EL (cell line): ENCODE measurements at regions not wholly inside any gene's neighbourhood (a gene's known extent, or its start where the extent isn't known, plus 50 kb on each side); places are given as distances from the start of the nearest gene placed in this dataset.
"Not testable (repeated sequence)": the region's sequence is repeated elsewhere in the genome, so short reads cannot be mapped to it uniquely, and the experiment has no call there.

Source experiments
- DNase-seq: peaks from one replicate; pipeline ENCODE4 v3.0.0-alpha.2; 2016

GRCh38 chr12:91718326-91718725, 427.3 kb downstream of the BTG1 start:
- no peak for DNase-seq

- no peak for DNase-seq
Observed at GRCh38 chr12:91717804-91718203, 427.8 kb downstream of the BTG1 start.

GRCh38 chr12:91711925-91712324, 433.7 kb downstream of the BTG1 start:
- not testable (repeated sequence) for DNase-seq

DNA sequence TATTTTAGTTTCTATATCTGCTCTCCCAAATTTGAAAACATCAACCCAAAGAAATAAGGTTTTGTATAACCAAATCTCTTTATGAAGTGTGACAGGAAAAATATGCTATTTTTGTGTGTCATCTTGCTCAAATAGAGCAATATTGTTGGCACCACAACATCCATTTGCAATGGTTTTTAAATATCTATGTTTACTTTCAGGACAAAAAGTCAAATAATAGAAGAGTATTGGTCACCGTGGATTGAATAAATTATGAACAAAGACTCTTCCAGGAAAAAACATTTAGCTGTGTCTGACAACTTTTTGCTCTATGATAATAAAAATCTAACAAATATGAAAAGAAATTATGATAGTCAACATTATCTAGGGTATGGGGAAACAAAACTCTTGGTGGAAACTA, 439.2 kb downstream of the BTG1 start:
- no peak for DNase-seq

GRCh38 chr12:91704446-91704845, 441.2 kb downstream of the BTG1 start:
- DNase-seq = peak; percentile 19

- DNase-seq = no peak
Observed at GRCh38 chr12:91703491-91704283, 442.0 kb downstream of the BTG1 start.

DNA sequence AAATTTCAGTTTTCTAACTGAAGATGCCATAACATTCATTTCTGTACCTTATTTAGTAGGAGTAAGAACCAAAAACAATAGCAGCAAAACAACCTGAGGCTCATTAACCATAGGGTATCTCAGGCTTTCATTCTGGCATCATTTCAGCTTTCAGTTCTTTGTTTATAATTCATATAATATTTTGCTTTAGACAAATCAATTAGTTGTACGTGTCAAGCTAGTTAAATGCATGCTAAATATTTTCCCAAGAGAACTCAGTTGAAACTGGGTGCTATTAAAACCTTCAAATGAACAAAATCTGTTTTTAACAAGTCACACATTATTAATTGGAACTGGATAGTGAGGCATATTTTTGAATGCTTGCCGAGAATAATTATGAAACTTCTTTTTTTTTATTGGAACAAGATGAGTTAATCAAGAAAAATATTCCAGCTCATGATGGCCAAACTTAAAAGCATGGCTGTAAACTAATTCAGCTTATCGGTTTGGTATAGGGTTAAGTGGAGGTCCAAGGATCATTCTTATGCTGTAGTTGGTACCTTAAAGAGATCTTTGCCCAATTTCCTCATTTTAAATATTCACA, 442.7 kb downstream of the BTG1 start:
- DNase-seq = no peak

GRCh38 chr12:91695964-91696363, 449.7 kb downstream of the BTG1 start:
- DNase-seq = no peak

DNA sequence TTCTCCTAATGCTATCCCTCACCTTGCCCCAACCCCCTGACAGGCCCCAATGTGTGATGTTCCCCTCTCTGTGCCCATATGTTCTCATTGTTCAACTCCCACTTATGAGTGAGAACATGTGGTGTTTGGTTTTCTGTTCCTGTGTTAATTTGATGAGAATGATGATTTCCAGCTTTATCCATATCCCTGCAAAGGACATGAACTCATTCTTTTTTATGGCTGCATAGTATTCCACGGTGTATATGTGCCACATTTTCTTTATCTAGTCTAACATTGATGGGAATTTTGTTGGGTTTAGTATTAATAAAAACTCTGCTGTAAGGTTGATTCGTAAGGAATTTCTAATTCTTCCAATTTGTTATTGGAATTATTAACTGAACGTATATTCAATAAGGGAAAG, 450.2 kb downstream of the BTG1 start:
- DNase-seq = not testable (repeated sequence)

DNA sequence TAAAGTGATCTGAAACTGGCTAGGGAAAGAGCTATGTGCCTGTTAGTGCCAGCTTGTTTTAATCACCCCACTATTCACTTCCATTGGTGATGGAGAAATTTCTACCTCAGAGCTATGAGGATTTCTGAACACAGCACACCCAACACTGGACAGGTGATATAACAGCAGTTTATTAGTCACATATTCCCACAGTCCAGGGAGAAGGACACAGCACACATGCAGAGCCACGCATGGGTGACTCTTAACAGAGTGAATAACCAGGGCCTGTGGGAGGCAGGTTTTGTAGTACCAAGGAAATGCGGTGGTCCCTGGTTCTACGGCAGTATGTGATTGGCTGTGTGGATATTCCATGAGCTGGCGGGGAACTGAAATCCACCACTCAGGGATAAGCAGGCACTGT, 455.1 kb downstream of the BTG1 start:
- no peak for DNase-seq

- DNase-seq = peak; percentile 8
Observed at GRCh38 chr12:91687052-91688017, 458.3 kb downstream of the BTG1 start.

GRCh38 chr12:91685917-91686316, 459.7 kb downstream of the BTG1 start:
- no peak for DNase-seq

GRCh38 chr12:91681751-91682150, 463.9 kb downstream of the BTG1 start:
- no peak for DNase-seq

DNA sequence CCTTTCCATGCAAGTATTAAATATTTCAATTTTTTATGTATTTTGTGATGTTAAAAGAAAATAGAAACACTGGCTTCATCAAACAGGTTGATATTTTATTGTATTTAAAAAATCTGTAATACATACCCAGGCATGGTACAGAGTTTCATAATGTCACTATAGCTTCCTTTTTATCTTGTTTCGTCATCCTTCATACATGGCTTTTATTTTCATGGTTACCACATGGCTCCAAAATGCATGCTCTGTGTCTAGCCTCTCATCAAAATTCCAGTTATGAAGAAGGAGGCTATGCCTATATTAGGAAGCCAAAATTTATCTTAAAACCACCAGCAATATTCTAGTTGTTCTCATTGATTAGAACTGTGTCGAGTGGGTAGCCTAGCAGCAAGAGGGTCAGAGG, 464.8 kb downstream of the BTG1 start:
- DNase-seq = no peak

- no peak for DNase-seq
Observed at GRCh38 chr12:91677556-91677955, 468.1 kb downstream of the BTG1 start.

GRCh38 chr12:91675401-91675800, 470.2 kb downstream of the BTG1 start:
- DNase-seq = no peak

- no peak for DNase-seq
Observed at GRCh38 chr12:91672130-91672529, 473.5 kb downstream of the BTG1 start.

DNA sequence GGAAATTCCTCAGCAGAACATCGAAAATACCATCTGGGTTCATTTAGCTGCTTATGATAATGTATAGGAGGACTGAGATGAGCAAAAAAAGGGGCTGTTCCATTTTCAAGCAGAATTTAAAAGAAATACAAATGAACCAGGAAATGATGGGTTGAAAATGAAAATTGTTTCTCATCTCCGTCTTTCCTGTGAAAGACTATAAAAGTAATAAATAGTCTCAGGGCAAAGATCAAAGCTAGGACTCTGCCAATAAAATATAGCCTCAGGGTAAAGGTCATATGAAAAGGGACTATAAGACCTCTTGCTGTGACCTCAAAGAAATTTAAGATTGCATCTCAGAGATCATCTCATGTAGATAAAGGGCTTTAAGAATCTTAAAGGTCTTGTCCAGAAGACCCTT, 478.0 kb downstream of the BTG1 start:
- no peak for DNase-seq

- DNase-seq = no peak
Observed at GRCh38 chr12:91663744-91664143, 481.1 kb upstream of the DCN start.

DNA sequence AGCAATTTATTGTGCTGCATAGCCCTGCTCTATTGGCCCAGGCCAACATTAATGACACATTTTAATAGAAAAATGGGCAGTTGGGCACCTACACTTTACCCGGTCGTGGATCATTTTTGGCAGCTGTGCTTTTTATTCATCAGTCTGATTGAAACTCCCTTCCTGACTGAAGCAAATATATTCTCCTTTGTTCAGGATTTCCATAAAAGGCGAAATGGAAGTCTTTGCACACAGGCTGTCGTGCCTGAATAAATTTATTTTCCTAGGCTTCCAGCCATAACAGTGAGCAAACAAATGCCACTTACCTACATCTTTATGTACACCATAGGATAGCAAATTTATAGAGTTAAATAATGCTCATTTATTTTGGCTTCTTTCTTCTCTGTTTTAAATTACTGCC, 480.7 kb upstream of the DCN start:
- no peak for DNase-seq

DNA sequence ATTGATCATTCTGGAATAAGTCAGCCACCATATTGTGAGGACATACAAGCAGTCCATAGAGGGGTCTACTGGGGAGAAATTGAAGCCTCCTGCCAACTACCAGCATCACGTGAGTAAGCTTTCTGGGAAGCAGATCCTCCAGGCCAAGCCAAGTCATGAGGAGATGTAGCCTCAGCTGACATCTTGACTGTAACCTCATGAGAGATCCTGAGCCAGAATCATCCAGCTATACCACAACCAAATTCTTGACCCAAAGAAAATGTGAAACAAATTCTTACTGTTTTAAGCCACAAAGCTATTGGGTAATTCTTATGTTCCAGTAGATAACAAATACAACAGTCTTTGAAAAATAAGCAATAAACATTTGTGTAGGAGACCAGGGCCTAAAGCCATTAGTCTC, 479.4 kb upstream of the DCN start:
- no peak for DNase-seq

GRCh38 chr12:91657032-91657431, 474.4 kb upstream of the DCN start:
- DNase-seq = no peak

- no peak for DNase-seq
Observed at GRCh38 chr12:91655966-91656365, 473.3 kb upstream of the DCN start.

- DNase-seq = no peak
Observed at GRCh38 chr12:91654087-91654486, 471.5 kb upstream of the DCN start.
